GM19240 (cell line): ENCODE measurements at regions not wholly inside any gene's neighbourhood (a gene's known extent, or its start where the extent isn't known, plus 50 kb on each side); places are given as distances from the start of the nearest gene placed in this dataset.

ENCODE experiments used
- DNase-seq: peaks from one replicate; pipeline ENCODE4 v3.0.0; 2011; ENCODE audit warnings: low spot score; ENCODE audit not compliant: insufficient read length

- DNase-seq, result no peak
These were observed 66.1 kb downstream of the LEPR start for GRCh38 chr1:65486613-65487012.

GRCh38 chr1:65489481-65489880, 69.0 kb downstream of the LEPR start:
- DNase-seq, result no peak

- DNase-seq, result no peak
These were observed 70.0 kb downstream of the LEPR start for GRCh38 chr1:65490231-65491009.

DNA sequence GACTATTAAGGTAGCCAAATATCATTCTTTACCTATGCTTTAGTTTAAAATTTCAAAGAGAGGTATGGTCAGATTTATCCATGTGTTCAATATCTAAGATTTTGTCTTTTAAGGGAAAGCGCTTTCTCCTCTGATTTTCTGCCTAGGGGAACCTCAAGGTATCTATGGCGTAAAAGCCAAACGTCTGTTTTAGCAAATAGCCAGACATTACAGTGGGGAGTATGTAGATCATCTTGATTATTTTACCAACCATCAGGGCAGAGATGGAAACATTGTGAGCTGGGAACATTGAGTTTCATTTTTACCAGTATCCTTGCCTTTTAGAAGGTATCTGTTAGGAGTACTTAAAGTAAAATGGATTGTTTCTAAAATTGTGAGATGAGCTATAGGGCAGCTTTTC, 71.0 kb downstream of the LEPR start:
- DNase-seq, result no peak

DNA sequence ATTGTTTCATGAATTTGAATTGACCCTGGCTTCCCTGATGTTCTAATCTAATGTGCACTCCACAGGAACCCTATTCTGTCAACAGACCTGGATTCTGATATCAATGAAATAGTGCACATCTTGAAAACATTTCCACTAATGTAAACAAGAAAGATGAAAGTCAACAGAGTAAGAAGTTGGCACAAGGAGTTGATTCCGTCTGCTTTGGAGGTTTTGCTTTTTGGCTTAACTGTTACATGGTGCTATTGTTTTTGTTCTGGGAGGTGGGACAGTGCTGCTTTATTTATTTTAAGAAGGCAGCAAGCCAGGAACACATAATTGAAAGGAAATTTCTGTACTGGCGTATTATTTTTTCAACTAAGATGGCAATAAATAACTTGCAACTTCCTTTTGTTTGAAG, 73.3 kb downstream of the LEPR start:
- DNase-seq, result no peak

DNA sequence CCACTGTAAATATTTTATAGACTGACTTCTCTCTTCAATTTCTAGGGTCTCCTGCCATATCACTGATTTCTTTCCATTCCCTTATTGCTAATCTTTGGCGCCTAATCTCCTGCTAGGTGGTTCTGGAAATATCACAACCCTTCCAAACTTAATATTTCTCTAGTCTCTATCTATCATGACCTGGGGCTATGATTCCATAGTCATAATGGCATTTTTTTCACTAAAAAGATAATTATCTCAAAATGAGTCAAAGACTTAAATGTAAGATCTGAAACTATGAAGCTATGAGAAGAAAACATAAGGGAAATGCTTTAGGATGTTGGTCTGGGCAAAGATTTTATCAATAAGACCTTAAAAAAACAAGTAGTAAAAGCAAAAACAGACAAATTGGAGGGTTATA, 74.2 kb downstream of the LEPR start:
- no peak for DNase-seq

GRCh38 chr1:65495137-65495536, 74.7 kb downstream of the LEPR start:
- DNase-seq, result no peak

DNA sequence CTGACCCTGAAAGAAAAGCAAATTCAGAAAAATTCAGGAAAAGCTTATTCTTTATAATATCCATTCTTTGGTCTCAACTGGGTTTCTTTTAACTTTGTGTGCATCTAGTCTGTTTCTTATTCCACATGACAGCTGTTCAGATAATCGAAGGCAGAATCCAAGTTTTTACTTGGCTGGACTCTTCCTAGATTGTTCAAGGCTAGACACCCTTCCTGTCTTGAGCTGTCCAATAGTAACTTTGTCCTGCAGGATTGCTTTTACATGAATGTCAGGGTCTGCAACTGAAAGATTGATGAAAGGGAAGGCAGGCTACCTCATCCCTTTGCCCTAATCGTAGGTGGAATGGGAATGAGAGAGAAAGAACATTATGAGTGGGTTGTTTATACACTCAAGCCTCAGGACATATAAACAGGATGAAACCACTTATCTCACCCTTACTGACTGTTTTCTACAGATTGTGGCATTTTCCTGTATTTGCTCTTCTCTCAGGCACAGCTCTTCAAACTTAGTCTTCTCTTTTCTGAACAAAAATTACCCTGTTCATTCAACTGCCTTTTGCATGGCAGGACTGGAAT, 76.9 kb downstream of the LEPR start:
- no peak for DNase-seq

- DNase-seq, result no peak
These were observed 83.0 kb downstream of the LEPR start for GRCh38 chr1:65503427-65503826.

- DNase-seq, result no peak
These were observed 83.8 kb downstream of the LEPR start for GRCh38 chr1:65504263-65504662.

- no peak for DNase-seq
These were observed 85.3 kb downstream of the LEPR start for GRCh38 chr1:65505547-65506300.

DNA sequence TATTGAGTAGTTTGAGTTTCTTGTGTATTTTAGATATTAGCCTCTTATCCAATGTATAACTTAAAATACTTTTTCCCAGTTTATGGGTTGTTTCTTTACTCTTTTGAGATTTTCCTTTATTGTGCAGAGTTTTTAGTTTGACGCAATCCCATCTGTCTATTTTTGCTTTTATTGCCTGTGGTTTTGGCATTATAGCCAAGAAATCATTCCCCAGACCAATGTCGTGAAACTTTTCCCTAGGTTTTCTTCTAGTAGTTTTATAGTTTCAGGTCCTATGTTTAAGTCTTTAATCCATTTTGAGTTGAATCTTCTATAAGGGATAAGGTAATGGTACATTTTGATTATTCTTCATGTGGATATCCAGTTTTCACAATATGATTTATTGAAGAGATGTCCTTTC, 87.6 kb downstream of the LEPR start:
- no peak for DNase-seq

- DNase-seq, result no peak
These were observed 89.6 kb downstream of the LEPR start for GRCh38 chr1:65509912-65510680.

DNA sequence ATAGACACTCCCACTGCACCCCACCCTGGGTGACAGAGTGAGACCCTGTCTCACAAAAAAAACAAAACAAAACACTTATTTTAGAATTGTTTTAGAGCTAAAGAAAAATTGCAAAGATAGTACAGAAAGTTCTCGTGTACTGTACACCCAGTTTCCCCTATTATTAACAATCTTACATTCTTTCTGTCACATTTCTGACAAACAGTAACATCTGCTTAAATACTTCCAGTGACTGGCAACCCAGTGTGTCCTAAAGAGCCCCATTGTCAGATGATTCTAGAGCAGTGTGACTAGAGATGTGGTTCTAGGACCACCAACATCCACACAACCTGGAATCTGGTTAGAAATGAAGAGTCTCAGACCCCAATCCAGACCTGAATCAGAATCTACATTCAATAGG, 90.5 kb downstream of the LEPR start:
- no peak for DNase-seq

GRCh38 chr1:65512383-65512782, 91.9 kb downstream of the LEPR start:
- no peak for DNase-seq

DNA sequence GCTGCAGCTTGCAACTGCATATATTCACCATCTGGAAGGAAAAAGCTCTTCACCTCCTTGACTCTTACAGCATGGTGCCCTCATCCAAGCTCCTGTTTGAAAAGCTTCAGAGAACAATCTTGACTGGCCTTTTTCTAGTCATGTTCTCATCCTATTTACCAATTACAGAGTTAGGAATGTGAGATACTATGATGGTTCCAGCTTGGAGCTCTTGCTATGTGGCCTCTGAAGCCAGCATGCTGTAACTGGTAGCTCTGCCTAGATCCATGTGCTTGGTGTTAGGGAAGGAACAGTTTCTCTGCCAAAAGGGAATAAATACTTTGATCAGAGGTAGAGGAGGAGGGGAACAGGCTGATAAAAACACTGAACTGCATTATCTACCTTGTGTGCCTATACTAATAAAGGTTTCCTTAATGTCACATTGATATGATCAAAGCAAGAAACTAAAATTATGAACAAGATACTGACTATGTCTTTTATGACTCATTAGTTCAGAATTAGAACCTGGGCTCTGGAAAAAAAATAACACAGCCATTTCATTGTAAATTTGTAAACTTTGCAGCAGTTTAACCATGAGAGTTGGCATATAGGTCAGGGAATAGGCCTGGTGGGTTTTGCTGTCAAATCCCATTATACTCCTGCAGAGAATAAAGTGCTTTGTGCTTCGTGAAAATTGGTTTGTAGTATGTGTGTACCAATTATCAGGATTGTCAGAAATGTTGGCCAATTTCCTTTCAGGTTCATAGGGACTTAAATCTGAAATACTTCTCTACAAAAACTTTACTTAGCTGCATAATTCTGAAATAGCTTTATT, 92.7 kb downstream of the LEPR start:
- no peak for DNase-seq

GRCh38 chr1:65514041-65514440, 93.6 kb downstream of the LEPR start:
- DNase-seq, result no peak

DNA sequence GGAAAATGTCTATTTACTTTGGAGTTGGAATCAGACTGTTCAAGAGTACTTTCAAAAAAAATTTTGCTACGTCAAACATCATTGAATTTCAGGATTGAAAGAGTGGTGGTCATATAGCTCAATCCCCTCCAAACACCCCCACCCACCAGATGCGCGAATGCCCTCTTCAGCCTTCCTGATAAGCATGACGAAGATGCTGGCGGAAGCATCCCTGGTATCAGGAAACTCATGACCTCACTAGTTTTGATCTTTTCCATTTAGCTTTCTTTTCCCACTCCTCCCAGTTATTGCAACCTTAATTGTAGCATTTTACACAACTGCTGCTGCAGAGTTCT, 104.4 kb downstream of the LEPR start:
- no peak for DNase-seq

DNA sequence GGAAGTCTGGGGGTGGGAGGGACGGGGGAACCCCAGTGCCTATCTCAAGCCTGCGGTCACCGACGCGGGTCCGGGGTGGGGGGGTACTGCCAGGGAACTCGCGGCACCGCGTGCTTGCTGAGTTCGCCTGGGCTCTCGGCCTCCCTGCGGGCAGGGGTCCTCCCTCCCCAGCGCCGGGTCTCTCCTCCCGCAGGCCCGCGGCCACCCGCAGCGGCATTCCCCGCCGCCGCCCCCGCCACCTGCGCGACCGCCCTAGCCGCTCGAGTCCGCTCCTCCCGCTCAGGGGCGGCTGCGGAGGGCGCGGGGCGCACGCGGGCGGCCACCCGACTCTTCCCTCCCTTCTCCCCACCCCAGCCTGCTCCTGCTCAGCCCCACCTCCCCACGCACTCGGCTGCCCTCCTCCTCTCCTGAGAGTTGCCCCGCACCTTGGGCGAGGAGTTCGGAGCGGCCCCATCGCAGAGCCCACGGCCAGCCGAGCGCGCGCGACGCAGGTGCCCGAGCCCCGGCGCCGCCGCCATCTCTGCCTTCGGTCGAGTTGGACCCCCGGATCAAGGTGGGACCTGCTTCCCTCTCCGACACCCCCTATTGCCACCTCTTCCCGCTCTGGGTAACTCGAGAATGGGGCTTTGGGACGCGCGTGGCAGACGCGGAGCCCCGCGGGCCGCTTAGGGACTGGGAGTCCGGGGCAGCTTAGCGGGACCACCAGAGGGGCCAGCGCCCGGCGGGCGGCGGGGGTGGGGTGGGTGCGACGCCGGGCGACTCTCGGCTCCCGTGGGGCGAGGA, 105.0 kb downstream of the LEPR start:
- DNase-seq, result no peak

DNA sequence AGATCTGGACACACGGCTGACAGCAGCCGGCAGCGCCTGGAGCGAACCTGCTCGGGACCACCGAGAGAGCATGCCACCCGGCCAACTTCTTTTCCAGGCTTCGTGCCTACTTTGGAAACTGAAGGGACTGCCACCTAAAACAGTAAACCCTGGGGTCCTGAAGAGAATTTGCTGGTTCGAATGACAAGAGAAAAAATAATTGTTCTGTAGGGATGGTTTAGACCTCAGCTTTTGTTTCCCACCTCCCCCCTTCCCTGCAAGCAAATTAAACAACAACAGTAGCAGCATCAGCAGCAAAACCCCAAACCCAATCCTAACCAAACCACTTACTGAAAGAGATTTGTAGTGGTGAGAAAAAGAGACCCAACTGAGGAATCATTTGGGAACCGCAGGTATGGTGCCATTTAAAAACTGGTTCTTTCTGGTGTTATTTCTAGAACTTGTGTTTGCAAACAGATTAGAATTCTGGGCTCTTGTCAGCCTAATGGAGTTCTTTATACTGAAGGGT, 105.6 kb downstream of the LEPR start:
- DNase-seq, result no peak
